B cell (primary cell): ENCODE measurements at regions not wholly inside any gene's neighbourhood (a gene's known extent, or its start where the extent isn't known, plus 50 kb on each side); places are given as distances from the start of the nearest gene placed in this dataset.

Experiments
- ATAC-seq: fragments of 200-7000 bp; cut with Tn5 transposase; one replicate; pipeline ENCODE4 v1.10.0; 2021; ENCODE audit warnings: low read depth, mild to moderate bottlenecking, moderate number of reproducible peaks, moderate library complexity
- CTCF ChIA-PET: fragments of 350-600 bp; sonication (Branson Sonifier 250); formaldehyde crosslinking; loops from one replicate; lab custom pipeline; 2021; ENCODE audit warnings: antibody characterized with exemption, inconsistent platforms; lab: Charles Lee
- POLR2A ChIA-PET: fragments of 350-600 bp; sonication (Branson Sonifier 250); formaldehyde crosslinking; loops from one replicate; lab custom pipeline; 2021; ENCODE audit warnings: antibody characterized with exemption; lab: Charles Lee
- DNase-seq: peaks from one replicate; pipeline ENCODE4 v3.0.0; 2013
- H2AFZ ChIP-seq: 2 replicates; pipeline ENCODE4 v1.6.1; 2012; ENCODE audit warnings: mild to moderate bottlenecking, low read depth, low read length; ENCODE audit not compliant: insufficient read depth, poor library complexity, severe bottlenecking
- H3K27ac ChIP-seq, 2 donors: 1 replicate in 1 of 2; 2 replicates in 1 of 2; pipeline ENCODE4 v1.5.1; 2012 to 2013; ENCODE audit warnings: low read length in 2 of 2, mild to moderate bottlenecking in 2 of 2, moderate library complexity in 1 of 2
- H3K27me3 ChIP-seq, 4 experiments: fragments of 200-600 bp in 1 of 4; sonication (generic) in 1 of 4; replicated peaks in 1 of 4; 1 replicate in 2 of 4; 2 replicates in 2 of 4; pipeline versions ENCODE4 v1.6.1 to v1.7.0; 2013 to 2016; ENCODE audit warnings: low read length in 3 of 4, mild to moderate bottlenecking in 2 of 4, mixed read lengths in 1 of 4, moderate library complexity in 1 of 4; ENCODE audit not compliant: insufficient read depth in 4 of 4, control insufficient read depth in 3 of 4; ENCODE audit errors: control extremely low read depth in 1 of 4
- H3K36me3 ChIP-seq, 2 experiments: replicated peaks in 1 of 2; 1 replicate in 1 of 2; 2 replicates in 1 of 2; pipeline versions ENCODE4 v1.6.1 to v1.7.1; 2013; ENCODE audit warnings: low read length in 1 of 2; ENCODE audit not compliant: insufficient read depth in 2 of 2, control insufficient read depth in 1 of 2; ENCODE audit errors: control extremely low read depth in 1 of 2, extremely low read depth in 1 of 2
- H3K4me1 ChIP-seq, 2 donors: fragments of 200-600 bp in 1 of 2; sonication (generic) in 1 of 2; 1 replicate in 1 of 2; 2 replicates in 1 of 2; pipeline versions ENCODE4 v1.5.1 to v1.6.1; 2013 to 2017; ENCODE audit warnings: low read length in 2 of 2; ENCODE audit not compliant: control insufficient read depth in 2 of 2, insufficient read depth in 2 of 2
- H3K4me2 ChIP-seq: replicated peaks from 2 replicates; pipeline ENCODE3; 2012; ENCODE audit warnings: mild to moderate bottlenecking, low read depth, low read length; ENCODE audit not compliant: poor library complexity, severe bottlenecking
- H3K4me3 ChIP-seq, 5 experiments: fragments of 200-600 bp in 1 of 5; sonication (generic) in 1 of 5; 1 replicate in 3 of 5; 2 replicates in 2 of 5; pipeline versions ENCODE4 v1.5.1 to v1.7.0; 2011 to 2016; ENCODE audit warnings: low read length in 4 of 5, mild to moderate bottlenecking in 4 of 5, low read depth in 2 of 5, control low read depth in 1 of 5, moderate library complexity in 1 of 5; ENCODE audit not compliant: insufficient read depth in 1 of 5; ENCODE audit errors: control extremely low read depth in 1 of 5, extremely low read depth in 1 of 5
- H3K79me2 ChIP-seq: fragments of 200-600 bp; sonication (generic); one replicate; pipeline ENCODE4 v1.6.0; 2016; ENCODE audit warnings: low read length; ENCODE audit not compliant: control insufficient read depth, insufficient read depth
- H3K9ac ChIP-seq: fragments of 200-600 bp; sonication (generic); 2 replicates; pipeline ENCODE4 v1.6.1; 2017; ENCODE audit warnings: mild to moderate bottlenecking, low read length, moderate library complexity
- H3K9me3 ChIP-seq, 3 donors: one replicate each; pipeline versions ENCODE4 v1.6.1 to v1.7.1; 2013; ENCODE audit warnings: low read length in 2 of 3; ENCODE audit not compliant: control insufficient read depth in 2 of 3, insufficient read depth in 1 of 3; ENCODE audit errors: control extremely low read depth in 1 of 3
- H4K20me1 ChIP-seq: 2 replicates; pipeline ENCODE4 v1.6.0; 2012; ENCODE audit warnings: mild to moderate bottlenecking, low read length; ENCODE audit not compliant: insufficient read depth, control insufficient read depth, poor library complexity, severe bottlenecking
- H3K27ac Mint-ChIP-seq: one replicate; pipeline ENCODE4 v1.8.0; 2021; ENCODE audit warnings: mixed read lengths
- H3K27me3 Mint-ChIP-seq: one replicate; pipeline ENCODE4 v1.8.0; 2021; ENCODE audit warnings: mixed read lengths
- H3K4me1 Mint-ChIP-seq: one replicate; pipeline ENCODE4 v1.8.0; 2021; ENCODE audit warnings: mixed read lengths
- H3K4me3 Mint-ChIP-seq: one replicate; pipeline ENCODE4 v1.8.0; 2021; ENCODE audit warnings: mixed read lengths
- H3K9me3 Mint-ChIP-seq: one replicate; pipeline ENCODE4 v1.8.0; 2022; ENCODE audit warnings: mixed read lengths; ENCODE audit not compliant: insufficient read depth
- CTCF ChIP-seq: fragments of 200-600 bp; IDR thresholded peaks from one replicate; pipeline ENCODE4 v1.8.0; 2022; ENCODE audit warnings: antibody characterized with exemption, mild to moderate bottlenecking
- EZH2 ChIP-seq: IDR thresholded peaks from 2 replicates; pipeline ENCODE4 v1.6.1; 2012; ENCODE audit warnings: borderline replicate concordance, low read depth, mild to moderate bottlenecking, moderate library complexity, low read length; ENCODE audit not compliant: insufficient read depth, poor library complexity, severe bottlenecking
- WGBS: methylation state at CpG from one replicate; pipeline ENCODE4 v1.1.5; 2013; ENCODE audit warnings: missing lambda C conversion rate; ENCODE audit not compliant: insufficient coverage; 5-methylcytosine and 5-hydroxymethylcytosine counted together
- intact Hi-C: fragments of 100-400 bp; cut with micrococcal nuclease; formaldehyde crosslinking; loops from one replicate; pipeline ENCODE4 v1.10.0; 2022

DNA sequence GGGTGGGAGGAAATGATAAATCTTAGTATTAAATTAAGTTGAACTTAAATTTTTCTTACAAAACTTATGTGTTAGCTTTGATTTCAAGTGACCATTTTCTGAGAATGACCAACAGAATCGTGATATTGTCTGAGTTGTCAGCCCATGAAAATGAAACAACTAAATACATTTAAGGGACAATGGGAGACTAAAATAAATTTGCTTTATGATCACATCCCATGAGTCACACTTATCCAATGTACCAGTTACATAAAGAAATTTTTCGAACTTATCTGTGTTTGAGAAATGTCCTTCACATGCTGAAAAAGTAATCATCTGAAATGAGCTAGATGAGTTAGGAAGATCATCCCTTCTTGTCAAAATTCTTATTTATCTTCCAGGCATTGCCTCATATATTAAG lies 415.9 kb upstream of the SYT1 start:
- H3K9me3 ChIP-seq = no peaks in the 10 kb centered on the region
- H3K9ac ChIP-seq = no peak overlapping the region
- DNase-seq = no peak
- no peaks in the 10 kb centered on the region for H3K79me2 ChIP-seq
- no peak overlapping the region for H3K27ac Mint-ChIP-seq
- no CpG with 5 or more reads among the region's 2 CpGs for WGBS
- H3K4me3 ChIP-seq = no peak overlapping the region
- TF ChIP-seq CTCF (no peak), EZH2 (no peak)
- no peak overlapping the region for H3K4me3 Mint-ChIP-seq
- no peak overlapping the region for H3K27ac ChIP-seq
- H3K4me2 ChIP-seq = no peak overlapping the region
- no peaks in the 10 kb centered on the region for H3K27me3 Mint-ChIP-seq
- no peaks in the 10 kb centered on the region for H3K4me1 Mint-ChIP-seq
- H3K9me3 Mint-ChIP-seq = no peaks in the 10 kb centered on the region
- ChIA-PET CTCF (no interaction called here), POLR2A (no interaction called here)
- no peak overlapping the region for H2AFZ ChIP-seq
- no peaks in the 10 kb centered on the region for H3K4me1 ChIP-seq
- intact Hi-C loops = no loop called here
- no peak for ATAC-seq
- H3K27me3 ChIP-seq = no peaks in the 10 kb centered on the region
- no peaks in the 10 kb centered on the region for H3K36me3 ChIP-seq
- H4K20me1 ChIP-seq = no peaks in the 10 kb centered on the region

DNA sequence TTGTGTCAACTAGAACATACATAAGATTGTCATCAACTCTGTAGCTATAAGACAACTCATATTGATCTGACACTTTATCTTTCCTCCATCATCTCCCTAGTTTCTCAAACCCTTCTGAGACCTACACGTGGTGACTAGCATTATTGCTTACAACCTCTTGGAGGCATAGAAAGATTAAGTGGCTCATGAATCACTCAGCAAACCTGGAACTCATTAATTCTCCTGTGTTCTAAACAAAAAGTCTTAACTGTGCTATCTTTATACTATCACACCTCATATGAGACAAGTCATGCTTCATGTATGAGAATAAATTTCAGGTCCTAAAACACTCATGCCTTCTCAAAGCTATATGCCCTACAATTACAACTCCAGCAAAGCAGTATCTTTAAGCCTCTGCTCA lies 408.6 kb upstream of the SYT1 start:
- Histone ChIP-seq H3K9me3 (peaks cover 0 to 3% (median 0%) of the 10 kb centered on the region in 3 donors), H3K27me3 (no peaks in the 10 kb centered on the region), H3K4me2 (no peak overlapping the region), H4K20me1 (no peaks in the 10 kb centered on the region), H3K36me3 (no peaks in the 10 kb centered on the region), H2AFZ (no peak overlapping the region), H3K27ac (no peak overlapping the region), H3K4me1 (no peaks in the 10 kb centered on the region), H3K9ac (no peak overlapping the region), H3K4me3 (no peak overlapping the region), H3K79me2 (no peaks in the 10 kb centered on the region)
- H3K4me1 Mint-ChIP-seq = no peaks in the 10 kb centered on the region
- intact Hi-C loops = no loop called here
- no peaks in the 10 kb centered on the region for H3K27me3 Mint-ChIP-seq
- TF ChIP-seq CTCF (no peak), EZH2 (no peak)
- no peak overlapping the region for H3K27ac Mint-ChIP-seq
- no CpG with 5 or more reads among the region's 1 CpG for WGBS
- H3K9me3 Mint-ChIP-seq = no peaks in the 10 kb centered on the region
- DNase-seq = no peak
- CTCF ChIA-PET = no interaction called here
- no peak for ATAC-seq
- H3K4me3 Mint-ChIP-seq = no peak overlapping the region
- POLR2A ChIA-PET = no interaction called here
